HL-60 (cell line): ENCODE measurements at regions not wholly inside any gene's neighbourhood (a gene's known extent, or its start where the extent isn't known, plus 50 kb on each side); places are given as distances from the start of the nearest gene placed in this dataset.

Source experiments
- CTCF ChIP-seq: IDR thresholded peaks from one replicate; pipeline ENCODE4 v1.5.1; 2011; ENCODE audit warnings: low read length, control low read depth, inconsistent platforms; ENCODE audit not compliant: insufficient read depth
- GABPA ChIP-seq: IDR thresholded peaks from 2 replicates; pipeline ENCODE4 v1.6.1; 2012; ENCODE audit warnings: low read depth
- POLR2AphosphoS5 ChIP-seq: IDR thresholded peaks from 2 replicates; pipeline ENCODE4 v1.6.1; 2012; ENCODE audit warnings: low read depth
- SPI1 ChIP-seq: IDR thresholded peaks from 2 replicates; pipeline ENCODE4 v1.6.1; 2012; ENCODE audit warnings: low read depth, mild to moderate bottlenecking, borderline replicate concordance

- TF ChIP-seq CTCF (no peak), POLR2AphosphoS5 (no peak), SPI1 (no peak), GABPA (no peak)
Measured at GRCh38 chr2:4883375-4883774, 808.8 kb upstream of the SOX11 start.
